ENCODE measurements at regions not wholly inside any gene's neighbourhood (a gene's known extent, or its start where the extent isn't known, plus 50 kb on each side); places are given as distances from the start of the nearest gene placed in this dataset.
"Not testable (repeated sequence)": the region's sequence is repeated elsewhere in the genome, so short reads cannot be mapped to it uniquely, and the experiment has no call there.

- no peaks in the 10 kb centered on the region for H3K9me3 ChIP-seq
- no peaks in the 10 kb centered on the region for H3K36me3 ChIP-seq
- DNase-seq (ENCODE audit: low spot score in 2 of 2) = no peak
- intact Hi-C loops (cut with DNase I; ENCODE audit: low total_unique reads) = no loop called here
- TF ChIP-seq, protein P1, sequence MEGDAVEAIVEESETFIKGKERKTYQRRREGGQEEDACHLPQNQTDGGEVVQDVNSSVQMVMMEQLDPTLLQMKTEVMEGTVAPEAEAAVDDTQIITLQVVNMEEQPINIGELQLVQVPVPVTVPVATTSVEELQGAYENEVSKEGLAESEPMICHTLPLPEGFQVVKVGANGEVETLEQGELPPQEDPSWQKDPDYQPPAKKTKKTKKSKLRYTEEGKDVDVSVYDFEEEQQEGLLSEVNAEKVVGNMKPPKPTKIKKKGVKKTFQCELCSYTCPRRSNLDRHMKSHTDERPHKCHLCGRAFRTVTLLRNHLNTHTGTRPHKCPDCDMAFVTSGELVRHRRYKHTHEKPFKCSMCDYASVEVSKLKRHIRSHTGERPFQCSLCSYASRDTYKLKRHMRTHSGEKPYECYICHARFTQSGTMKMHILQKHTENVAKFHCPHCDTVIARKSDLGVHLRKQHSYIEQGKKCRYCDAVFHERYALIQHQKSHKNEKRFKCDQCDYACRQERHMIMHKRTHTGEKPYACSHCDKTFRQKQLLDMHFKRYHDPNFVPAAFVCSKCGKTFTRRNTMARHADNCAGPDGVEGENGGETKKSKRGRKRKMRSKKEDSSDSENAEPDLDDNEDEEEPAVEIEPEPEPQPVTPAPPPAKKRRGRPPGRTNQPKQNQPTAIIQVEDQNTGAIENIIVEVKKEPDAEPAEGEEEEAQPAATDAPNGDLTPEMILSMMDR (IDR thresholded peaks at IDR 0.05) = no peak
- TF ChIP-seq POLR2A (IDR thresholded peaks at IDR 0.05) (no peak), POLR2AphosphoS5 (IDR thresholded peaks at IDR 0.05) (no peak)
- H3K27ac ChIP-seq = no peak overlapping the region
- no peaks in the 10 kb centered on the region for H3K27me3 ChIP-seq
- no peak overlapping the region for H3K4me3 ChIP-seq
- H3K4me1 ChIP-seq = no peaks in the 10 kb centered on the region
Observed at GRCh38 chr7:51606601-51607154, 290.1 kb upstream of the COBL start.

DNA sequence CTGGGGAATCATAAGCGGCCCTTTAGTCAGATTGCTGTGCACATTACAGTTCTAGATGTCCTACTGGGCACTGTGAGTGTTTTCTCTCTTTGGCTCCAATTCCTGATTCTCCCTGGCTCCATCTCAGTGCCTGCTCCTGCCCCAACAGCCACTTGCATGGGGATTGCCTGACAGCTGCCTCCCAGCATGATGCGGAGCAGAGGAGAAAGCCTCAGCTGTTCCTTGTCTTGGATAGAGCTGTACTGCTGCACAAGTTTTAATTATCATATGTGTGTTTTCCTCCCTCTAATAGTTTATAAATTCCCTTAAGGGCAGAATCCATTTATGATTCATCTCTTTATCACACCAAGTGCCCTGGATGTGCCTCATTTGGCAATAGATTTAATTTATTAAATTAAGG lies 285.8 kb upstream of the COBL start:
- no peak for DNase-seq (ENCODE audit: low spot score in 2 of 2)
- Histone ChIP-seq H3K27me3 (no peaks in the 10 kb centered on the region), H3K4me3 (no peak overlapping the region), H3K27ac (no peak overlapping the region), H3K36me3 (no peaks in the 10 kb centered on the region), H3K4me1 (no peaks in the 10 kb centered on the region), H3K9me3 (no peaks in the 10 kb centered on the region)
- no peak for TF ChIP-seq POLR2AphosphoS5 (IDR thresholded peaks at IDR 0.05)
- TF ChIP-seq, protein P1 (IDR thresholded peaks at IDR 0.05) = no peak
- TF ChIP-seq POLR2A (IDR thresholded peaks at IDR 0.05) = no peak
- intact Hi-C loops (cut with DNase I; ENCODE audit: low total_unique reads) = no loop called here

DNA sequence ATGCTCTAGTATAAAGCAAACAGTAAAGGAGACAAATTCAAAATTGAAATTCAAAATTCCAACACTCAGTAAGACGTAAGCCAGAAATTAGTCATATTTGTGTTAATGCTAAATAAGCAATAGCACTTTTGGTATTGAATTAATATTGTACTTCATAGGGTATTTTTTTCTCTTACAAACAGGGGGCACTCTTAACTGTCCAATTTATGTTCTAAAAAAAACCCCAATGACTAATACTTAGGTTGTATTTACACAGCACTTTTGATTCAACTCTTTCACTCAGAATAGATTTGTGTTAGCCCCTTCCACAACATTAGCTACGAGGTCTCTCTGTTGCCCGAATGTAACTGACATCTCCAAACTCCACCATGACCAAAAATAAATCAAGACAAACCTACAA lies 284.9 kb upstream of the COBL start:
- Histone ChIP-seq H3K4me1 (no peaks in the 10 kb centered on the region), H3K4me3 (no peak overlapping the region), H3K27me3 (no peaks in the 10 kb centered on the region), H3K9me3 (no peaks in the 10 kb centered on the region), H3K27ac (no peak overlapping the region), H3K36me3 (no peaks in the 10 kb centered on the region)
- DNase-seq (ENCODE audit: low spot score in 2 of 2) = no peak
- TF ChIP-seq POLR2AphosphoS5 (IDR thresholded peaks at IDR 0.05) (no peak), POLR2A (IDR thresholded peaks at IDR 0.05) (no peak)
- TF ChIP-seq, protein P1 (IDR thresholded peaks at IDR 0.05) = no peak
- intact Hi-C loops (cut with DNase I; ENCODE audit: low total_unique reads) = no loop called here

DNA sequence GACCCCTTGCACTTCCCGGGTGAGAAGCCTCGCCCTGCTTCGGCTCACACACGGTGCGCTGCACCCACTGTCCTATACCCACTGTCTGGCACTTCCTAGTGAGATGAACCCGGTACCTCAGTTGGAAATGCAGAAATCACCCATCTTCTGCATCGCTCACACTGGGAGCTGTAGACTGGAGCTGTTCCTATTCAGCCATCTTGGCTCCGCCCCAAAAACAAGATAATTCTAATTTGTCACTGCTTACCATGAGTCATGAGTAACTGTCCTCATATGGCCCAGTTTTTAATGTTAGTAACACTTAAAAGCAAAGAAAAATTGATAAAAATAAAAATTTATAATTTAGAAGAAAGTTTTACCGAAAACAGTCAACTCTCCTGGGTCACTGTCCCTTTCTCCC lies 283.3 kb upstream of the COBL start:
- intact Hi-C loops (cut with DNase I; ENCODE audit: low total_unique reads); H3K36me3 ChIP-seq: not testable (repeated sequence)

DNA sequence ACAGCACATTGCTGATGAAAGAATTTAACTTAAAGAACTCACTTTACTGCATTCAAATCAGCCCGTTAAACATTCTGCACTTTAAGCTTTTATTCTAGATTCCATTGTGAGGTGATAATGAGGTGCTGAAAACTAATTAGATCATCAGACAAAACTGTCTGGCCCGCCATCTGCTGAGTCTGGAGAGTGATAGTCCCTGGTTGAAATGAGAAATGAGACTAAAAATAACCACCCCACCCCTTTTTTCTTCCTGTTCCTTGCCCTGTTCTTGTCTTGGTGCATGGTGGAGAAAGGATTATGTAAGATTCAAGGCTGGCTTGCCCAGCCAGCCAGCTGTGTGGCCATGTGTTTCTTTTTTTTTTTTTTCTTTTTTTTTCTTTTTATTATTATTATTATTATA lies 277.0 kb upstream of the COBL start:
- TF ChIP-seq POLR2AphosphoS5 (IDR thresholded peaks at IDR 0.05) = no peak
- TF ChIP-seq, protein P1 (IDR thresholded peaks at IDR 0.05) = no peak
- TF ChIP-seq POLR2A (IDR thresholded peaks at IDR 0.05) = no peak
- intact Hi-C loops (cut with DNase I; ENCODE audit: low total_unique reads) = no loop called here
- H3K4me1 ChIP-seq = no peaks in the 10 kb centered on the region

More for the DNA sequence above, 283.3 kb upstream of the COBL start:
- H3K4me1 ChIP-seq; H3K4me3 ChIP-seq; H3K9me3 ChIP-seq; DNase-seq (ENCODE audit: low spot score in 2 of 2); H3K27me3 ChIP-seq; H3K27ac ChIP-seq: not testable (repeated sequence)

More for the DNA sequence above, 277.0 kb upstream of the COBL start:
- no peak overlapping the region for H3K4me3 ChIP-seq
- no peak overlapping the region for H3K27ac ChIP-seq
- peaks cover 0 to 5% of the 10 kb centered on the region in 2 donors for H3K9me3 ChIP-seq
- DNase-seq (ENCODE audit: low spot score in 2 of 2) = no peak
- H3K27me3 ChIP-seq = no peaks in the 10 kb centered on the region
- no peaks in the 10 kb centered on the region for H3K36me3 ChIP-seq

Measured in breast epithelium (tissue), 4 donors.